ENCODE measurements at regions not wholly inside any gene's neighbourhood (a gene's known extent, or its start where the extent isn't known, plus 50 kb on each side); places are given as distances from the start of the nearest gene placed in this dataset.

DNA sequence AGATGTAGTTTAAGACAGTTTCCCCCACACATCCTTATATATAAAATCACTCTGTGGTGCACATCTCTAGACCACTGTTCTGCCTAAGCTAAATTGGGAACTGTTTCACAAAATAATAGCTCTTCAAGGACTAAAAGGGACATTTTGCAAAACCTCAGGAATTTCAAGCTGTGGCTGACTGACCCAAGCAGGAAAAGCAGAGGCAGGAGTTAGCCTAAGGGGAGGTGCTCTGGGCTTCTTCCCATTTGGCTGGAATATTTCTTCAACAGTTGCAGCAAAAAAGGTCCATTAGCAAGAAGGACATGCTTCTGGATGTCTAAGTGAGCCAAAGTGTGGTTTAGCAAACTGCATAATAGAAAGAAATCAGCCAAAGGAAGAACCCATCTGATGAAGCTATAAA, 551.2 kb upstream of the ANKRD30A start:
- TF ChIP-seq POLR2A (IDR thresholded peaks at IDR 0.05), result no peak
- TF ChIP-seq, protein P1, sequence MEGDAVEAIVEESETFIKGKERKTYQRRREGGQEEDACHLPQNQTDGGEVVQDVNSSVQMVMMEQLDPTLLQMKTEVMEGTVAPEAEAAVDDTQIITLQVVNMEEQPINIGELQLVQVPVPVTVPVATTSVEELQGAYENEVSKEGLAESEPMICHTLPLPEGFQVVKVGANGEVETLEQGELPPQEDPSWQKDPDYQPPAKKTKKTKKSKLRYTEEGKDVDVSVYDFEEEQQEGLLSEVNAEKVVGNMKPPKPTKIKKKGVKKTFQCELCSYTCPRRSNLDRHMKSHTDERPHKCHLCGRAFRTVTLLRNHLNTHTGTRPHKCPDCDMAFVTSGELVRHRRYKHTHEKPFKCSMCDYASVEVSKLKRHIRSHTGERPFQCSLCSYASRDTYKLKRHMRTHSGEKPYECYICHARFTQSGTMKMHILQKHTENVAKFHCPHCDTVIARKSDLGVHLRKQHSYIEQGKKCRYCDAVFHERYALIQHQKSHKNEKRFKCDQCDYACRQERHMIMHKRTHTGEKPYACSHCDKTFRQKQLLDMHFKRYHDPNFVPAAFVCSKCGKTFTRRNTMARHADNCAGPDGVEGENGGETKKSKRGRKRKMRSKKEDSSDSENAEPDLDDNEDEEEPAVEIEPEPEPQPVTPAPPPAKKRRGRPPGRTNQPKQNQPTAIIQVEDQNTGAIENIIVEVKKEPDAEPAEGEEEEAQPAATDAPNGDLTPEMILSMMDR (IDR thresholded peaks at IDR 0.05), result no peak
- Histone ChIP-seq H3K4me3 (no peak overlapping the region), H3K27ac (no peak overlapping the region), H3K36me3 (no peaks in the 10 kb centered on the region), H3K27me3 (no peaks in the 10 kb centered on the region), H3K4me1 (peaks cover 0 to 14% (median 0%) of the 10 kb centered on the region in 12 donors), H3K9me3 (no peaks in the 10 kb centered on the region)
- DNase-seq (no peak), ATAC-seq (no peak)
- intact Hi-C loops (cut with DNase I), result no loop called here

DNA sequence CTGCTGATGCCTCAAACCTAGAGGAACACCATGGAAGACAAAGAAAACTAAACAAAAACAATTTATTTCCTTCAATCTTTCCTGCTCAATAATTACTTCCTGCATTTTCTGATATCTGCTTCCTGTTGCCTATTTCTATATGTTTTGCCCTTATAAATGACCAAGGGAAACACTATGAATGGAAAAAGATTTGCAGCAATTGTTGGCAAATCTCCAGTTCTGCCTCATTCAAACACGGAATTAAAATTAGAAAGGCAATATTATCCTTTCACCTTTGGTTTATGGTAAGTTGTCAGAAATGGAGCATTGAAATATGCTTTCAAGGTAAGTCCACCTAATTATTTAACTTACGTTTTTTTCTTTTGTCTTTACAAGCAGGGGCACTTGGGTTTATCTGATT, 552.2 kb upstream of the ANKRD30A start:
- DNase-seq, result no peak
- intact Hi-C loops (cut with DNase I), result no loop called here
- Histone ChIP-seq H3K27ac (no peak overlapping the region), H3K4me3 (no peak overlapping the region), H3K27me3 (no peaks in the 10 kb centered on the region), H3K36me3 (no peaks in the 10 kb centered on the region), H3K4me1 (peaks cover 0 to 14% (median 0%) of the 10 kb centered on the region in 12 donors), H3K9me3 (no peaks in the 10 kb centered on the region)
- no peak for TF ChIP-seq POLR2A (IDR thresholded peaks at IDR 0.05)
- TF ChIP-seq, protein P1 (IDR thresholded peaks at IDR 0.05), result no peak
- ATAC-seq, result no peak
- 52 to 61% (median 57%) methylated on average over 2 of the region's 2 CpGs for WGBS, 4 donors

DNA sequence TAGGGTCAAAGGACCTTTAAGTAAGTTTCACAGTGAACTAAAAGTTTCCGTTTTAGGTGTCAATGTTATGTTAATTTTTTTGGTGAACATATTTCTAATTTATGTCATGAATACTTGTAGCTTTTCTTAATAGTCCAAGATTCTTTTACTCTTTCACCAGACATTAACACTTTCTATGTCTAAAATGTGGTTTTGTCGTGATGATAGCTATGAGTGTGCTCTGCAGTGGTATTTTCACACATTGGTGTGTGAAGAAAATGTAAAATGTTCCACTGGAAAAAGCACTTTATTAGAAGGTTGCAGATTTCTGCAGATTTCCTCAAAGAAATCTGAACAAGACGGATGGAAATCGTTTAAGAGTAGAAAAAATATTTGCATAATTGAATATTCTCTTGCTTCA, 561.0 kb upstream of the ANKRD30A start:
- intact Hi-C loops (cut with DNase I), result no loop called here
- no peak for ATAC-seq
- no peaks in the 10 kb centered on the region for H3K36me3 ChIP-seq
- no peak for DNase-seq
- H3K4me1 ChIP-seq, result no peaks in the 10 kb centered on the region
- no peak overlapping the region for H3K4me3 ChIP-seq
- TF ChIP-seq POLR2A (IDR thresholded peaks at IDR 0.05), result no peak
- TF ChIP-seq, protein P1 (IDR thresholded peaks at IDR 0.05), result no peak
- H3K27ac ChIP-seq, result no peak overlapping the region
- WGBS, 4 donors, result 70 to 72% (median 71%) methylated on average over 4 of the region's 4 CpGs
- H3K9me3 ChIP-seq, result no peaks in the 10 kb centered on the region
- H3K27me3 ChIP-seq, result no peaks in the 10 kb centered on the region

DNA sequence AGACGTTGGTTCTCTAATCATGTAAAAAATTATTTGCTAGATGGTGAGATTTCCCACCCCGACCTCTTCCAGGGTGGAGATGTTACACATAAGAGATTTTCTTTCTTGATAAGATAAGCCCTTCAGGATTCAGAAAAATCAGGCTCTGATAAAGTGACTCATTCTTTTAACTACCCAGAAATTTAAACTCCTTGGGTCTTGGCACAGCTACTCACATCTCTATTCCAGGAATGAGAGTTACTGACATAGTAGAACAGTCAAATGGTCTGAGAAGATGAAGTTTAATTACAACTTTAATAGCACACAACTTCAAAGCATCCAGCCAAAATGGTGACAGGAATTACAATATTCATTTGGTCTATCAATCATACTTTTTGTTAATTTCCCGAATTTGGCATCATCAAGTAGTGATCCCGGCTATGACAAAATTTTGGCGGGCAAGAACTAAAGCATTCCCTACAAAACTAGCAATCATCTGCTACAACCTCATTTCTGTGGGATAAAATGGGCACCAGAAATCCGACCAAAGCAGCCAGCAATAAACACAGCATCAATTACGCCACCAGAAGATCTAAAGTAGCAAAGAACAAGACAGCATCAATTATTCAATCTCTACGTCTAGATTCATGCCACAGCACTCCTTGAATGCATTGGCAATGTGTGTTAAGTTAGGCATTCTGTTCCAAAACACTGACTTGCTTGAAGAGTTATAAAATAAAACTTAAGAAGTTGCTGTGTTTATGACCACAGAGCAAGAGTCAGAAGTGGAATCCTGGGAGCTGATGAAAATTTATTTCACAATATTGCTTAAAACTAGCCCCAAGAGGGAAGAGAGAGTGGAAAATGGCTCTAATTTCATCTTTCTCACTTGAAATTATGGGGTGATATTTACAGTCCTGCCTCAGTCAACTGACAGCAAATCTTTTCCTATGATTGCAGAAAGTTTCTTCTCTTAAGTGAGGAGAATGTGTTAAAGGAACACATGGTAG, 565.7 kb upstream of the ANKRD30A start:
- H3K4me1 ChIP-seq, result no peaks in the 10 kb centered on the region
- no peaks in the 10 kb centered on the region for H3K36me3 ChIP-seq
- DNase-seq (no peak), ATAC-seq (no peak)
- no peak overlapping the region for H3K4me3 ChIP-seq
- TF ChIP-seq, protein P1 (IDR thresholded peaks at IDR 0.05), result no peak
- no peak for TF ChIP-seq POLR2A (IDR thresholded peaks at IDR 0.05)
- H3K27ac ChIP-seq, result no peak overlapping the region
- no peaks in the 10 kb centered on the region for H3K27me3 ChIP-seq
- WGBS, 4 donors, result 56 to 73% (median 69%) methylated on average over 8 of the region's 8 CpGs
- intact Hi-C loops (cut with DNase I), result no loop called here
- no peaks in the 10 kb centered on the region for H3K9me3 ChIP-seq
